Inflammatory macrophage treated with lipopolysaccharide for 4 hours (primary cell): ENCODE measurements at regions not wholly inside any gene's neighbourhood (a gene's known extent, or its start where the extent isn't known, plus 50 kb on each side); places are given as distances from the start of the nearest gene placed in this dataset.

Experiments
- DNase-seq: peaks from one replicate; pipeline ENCODE4 v3.0.0-alpha.2; 2020

- DNase-seq = no peak
Measured at GRCh38 chr10:29131952-29132547, 156.8 kb upstream of the LYZL1 start.

- DNase-seq = no peak
Measured at GRCh38 chr10:29132551-29133111, 156.2 kb upstream of the LYZL1 start.

- no peak for DNase-seq
Measured at GRCh38 chr10:29135337-29135736, 153.5 kb upstream of the LYZL1 start.

- no peak for DNase-seq
Measured at GRCh38 chr10:29136411-29136810, 152.5 kb upstream of the LYZL1 start.

- DNase-seq = no peak
Measured at GRCh38 chr10:29140151-29140550, 148.7 kb upstream of the LYZL1 start.

- no peak for DNase-seq
Measured at GRCh38 chr10:29140991-29141390, 147.9 kb upstream of the LYZL1 start.

- DNase-seq = no peak
Measured at GRCh38 chr10:29141761-29142160, 147.1 kb upstream of the LYZL1 start.

GRCh38 chr10:29142516-29143314, 146.2 kb upstream of the LYZL1 start:
- DNase-seq = no peak

GRCh38 chr10:29144126-29144525, 144.7 kb upstream of the LYZL1 start:
- DNase-seq = no peak

- no peak for DNase-seq
Measured at GRCh38 chr10:29146311-29147100, 142.4 kb upstream of the LYZL1 start.

- DNase-seq = no peak
Measured at GRCh38 chr10:29150010-29150409, 138.9 kb upstream of the LYZL1 start.

- no peak for DNase-seq
Measured at GRCh38 chr10:29151005-29151404, 137.9 kb upstream of the LYZL1 start.

- DNase-seq = no peak
Measured at GRCh38 chr10:29157321-29157720, 131.5 kb upstream of the LYZL1 start.

GRCh38 chr10:29158066-29158465, 130.8 kb upstream of the LYZL1 start:
- no peak for DNase-seq

GRCh38 chr10:29160150-29160617, 128.7 kb upstream of the LYZL1 start:
- no peak for DNase-seq

- no peak for DNase-seq
Measured at GRCh38 chr10:29163746-29164145, 125.1 kb upstream of the LYZL1 start.

- DNase-seq = no peak
Measured at GRCh38 chr10:29166713-29167112, 122.2 kb upstream of the LYZL1 start.

- no peak for DNase-seq
Measured at GRCh38 chr10:29169021-29169420, 119.8 kb upstream of the LYZL1 start.

GRCh38 chr10:29171717-29172116, 117.2 kb upstream of the LYZL1 start:
- no peak for DNase-seq

GRCh38 chr10:29174389-29174788, 114.5 kb upstream of the LYZL1 start:
- no peak for DNase-seq

GRCh38 chr10:29176845-29177832, 111.7 kb upstream of the LYZL1 start:
- no peak for DNase-seq

- DNase-seq = no peak
Measured at GRCh38 chr10:29181936-29182335, 106.9 kb upstream of the LYZL1 start.
